Naive thymus-derived CD4-positive, alpha-beta T cell (primary cell): ENCODE measurements at regions not wholly inside any gene's neighbourhood (a gene's known extent, or its start where the extent isn't known, plus 50 kb on each side); places are given as distances from the start of the nearest gene placed in this dataset.

ENCODE experiments used
- ATAC-seq: fragments of 150-1000 bp; cut with Tn5 transposase; 2 replicates; pipeline ENCODE4 v1.10.0; 2021; ENCODE audit warnings: mild to moderate bottlenecking, moderate library complexity
- CTCF ChIA-PET: fragments of 350-600 bp; sonication (Branson Sonifier 250); formaldehyde crosslinking; loops from one replicate; lab custom pipeline; 2021; ENCODE audit warnings: antibody characterized with exemption; lab: Charles Lee
- POLR2A ChIA-PET: fragments of 350-600 bp; sonication (Branson Sonifier 250); formaldehyde crosslinking; loops from one replicate; lab custom pipeline; 2021; ENCODE audit warnings: antibody characterized with exemption, inconsistent platforms; lab: Charles Lee
- DNase-seq, 9 donors: peaks; one replicate each; pipeline versions ENCODE4 v3.0.0 to v3.0.0-alpha.2; 2020 to 2022; ENCODE audit warnings: mixed read lengths in 1 of 9
- H3K27ac ChIP-seq: one replicate; pipeline ENCODE4 v1.7.0; 2013; ENCODE audit warnings: mild to moderate bottlenecking, low read depth, low read length, moderate library complexity
- H3K27me3 ChIP-seq, 2 donors: one replicate each; pipeline ENCODE4 v1.7.0; 2013; ENCODE audit warnings: low read length in 2 of 2, mild to moderate bottlenecking in 2 of 2, moderate library complexity in 2 of 2; ENCODE audit not compliant: control insufficient read depth in 2 of 2, insufficient read depth in 2 of 2
- H3K36me3 ChIP-seq, 3 experiments: 1 replicate in 2 of 3; 2 replicates in 1 of 3; pipeline ENCODE4 v1.7.0; 2013; ENCODE audit warnings: low read length in 3 of 3, mild to moderate bottlenecking in 3 of 3, moderate library complexity in 1 of 3; ENCODE audit not compliant: insufficient read depth in 3 of 3, control insufficient read depth in 2 of 3
- H3K4me1 ChIP-seq, 2 donors: one replicate each; pipeline ENCODE4 v1.7.0; 2013; ENCODE audit warnings: low read length in 2 of 2, mild to moderate bottlenecking in 2 of 2, moderate library complexity in 1 of 2; ENCODE audit not compliant: control insufficient read depth in 2 of 2, insufficient read depth in 2 of 2
- H3K4me3 ChIP-seq: 2 replicates; pipeline ENCODE4 v1.7.0; 2013; ENCODE audit warnings: mild to moderate bottlenecking, low read length
- H3K9me3 ChIP-seq, 3 experiments: 1 replicate in 2 of 3; 2 replicates in 1 of 3; pipeline ENCODE4 v1.7.0; 2013; ENCODE audit warnings: low read length in 3 of 3; ENCODE audit not compliant: control insufficient read depth in 2 of 3
- H3K27ac Mint-ChIP-seq, 9 donors: one replicate each; pipeline ENCODE4 v1.8.0; 2020 to 2022; ENCODE audit warnings: mixed read lengths in 9 of 9, mild to moderate bottlenecking in 8 of 9, moderate library complexity in 5 of 9, inconsistent platforms in 2 of 9
- H3K27me3 Mint-ChIP-seq, 5 donors: one replicate each; pipeline ENCODE4 v1.8.0; 2021 to 2022; ENCODE audit warnings: mixed read lengths in 5 of 5, mild to moderate bottlenecking in 1 of 5
- H3K36me3 Mint-ChIP-seq, 5 donors: one replicate each; pipeline ENCODE4 v1.8.0; 2020 to 2022; ENCODE audit warnings: mixed read lengths in 5 of 5, mild to moderate bottlenecking in 3 of 5, inconsistent platforms in 1 of 5
- H3K4me1 Mint-ChIP-seq, 7 donors: one replicate each; pipeline ENCODE4 v1.8.0; 2020 to 2022; ENCODE audit warnings: mixed read lengths in 7 of 7, mild to moderate bottlenecking in 3 of 7, inconsistent platforms in 1 of 7
- H3K4me3 Mint-ChIP-seq, 10 donors: one replicate each; pipeline ENCODE4 v1.8.0; 2020 to 2022; ENCODE audit warnings: mild to moderate bottlenecking in 10 of 10, mixed read lengths in 10 of 10, moderate library complexity in 6 of 10, inconsistent platforms in 2 of 10
- H3K9me3 Mint-ChIP-seq, 11 donors: one replicate each; pipeline ENCODE4 v1.8.0; 2020 to 2022; ENCODE audit warnings: mixed read lengths in 11 of 11, mild to moderate bottlenecking in 4 of 11, inconsistent platforms in 1 of 11, moderate library complexity in 1 of 11
- intact Hi-C, 2 donors: fragments of 100-400 bp; cut with micrococcal nuclease; formaldehyde crosslinking; loops; one replicate each; pipeline ENCODE4 v1.15.1; 2023

- H3K4me1 ChIP-seq = no peaks in the 10 kb centered on the region
- no peaks in the 10 kb centered on the region for H3K36me3 Mint-ChIP-seq
- no peaks in the 10 kb centered on the region for H3K9me3 ChIP-seq
- H3K4me3 ChIP-seq = no peak overlapping the region
- H3K9me3 Mint-ChIP-seq = peaks cover 0 to 11% (median 4%) of the 10 kb centered on the region in 11 donors
- no peak overlapping the region for H3K27ac ChIP-seq
- no peaks in the 10 kb centered on the region for H3K4me1 Mint-ChIP-seq
- peaks cover 2 to 41% (median 21%) of the 10 kb centered on the region in 5 donors for H3K27me3 Mint-ChIP-seq
- no peaks in the 10 kb centered on the region for H3K27me3 ChIP-seq
- no peak overlapping the region for H3K4me3 Mint-ChIP-seq
- intact Hi-C loops = no loop called here
- H3K27ac Mint-ChIP-seq = no peak overlapping the region
- DNase-seq (no peak), ATAC-seq (no peak)
- no peaks in the 10 kb centered on the region for H3K36me3 ChIP-seq
- CTCF ChIA-PET = no interaction called here
- POLR2A ChIA-PET = no interaction called here
These were observed 472.6 kb upstream of the SULF2 start for GRCh38 chr20:48257833-48258232.

- peaks cover 8 to 26% (median 12%) of the 10 kb centered on the region in 5 donors for H3K27me3 Mint-ChIP-seq
These were observed 462.7 kb upstream of the SULF2 start for GRCh38 chr20:48247961-48248360.

GRCh38 chr20:48246061-48246790 lies 460.9 kb upstream of the SULF2 start:
- ChIA-PET POLR2A (no interaction called here), CTCF (no interaction called here)
- Mint-ChIP-seq H3K27ac (no peak overlapping the region), H3K9me3 (no peaks in the 10 kb centered on the region), H3K27me3 (peaks cover 0 to 18% (median 8%) of the 10 kb centered on the region in 5 donors), H3K36me3 (no peaks in the 10 kb centered on the region), H3K4me1 (no peaks in the 10 kb centered on the region), H3K4me3 (no peak overlapping the region)
- H3K36me3 ChIP-seq = no peaks in the 10 kb centered on the region
- no peak for DNase-seq
- H3K27ac ChIP-seq = no peak overlapping the region
- intact Hi-C loops = no loop called here
- no peak for ATAC-seq
- no peaks in the 10 kb centered on the region for H3K27me3 ChIP-seq
- H3K4me1 ChIP-seq = no peaks in the 10 kb centered on the region
- no peaks in the 10 kb centered on the region for H3K9me3 ChIP-seq
- no peak overlapping the region for H3K4me3 ChIP-seq

More at GRCh38 chr20:48247961-48248360, 462.7 kb upstream of the SULF2 start:
- ChIA-PET CTCF (no interaction called here), POLR2A (no interaction called here)
- intact Hi-C loops = no loop called here
- Mint-ChIP-seq H3K4me3 (no peak overlapping the region), H3K27ac (no peak overlapping the region), H3K4me1 (no peaks in the 10 kb centered on the region), H3K36me3 (no peaks in the 10 kb centered on the region), H3K9me3 (peaks cover 0 to 4% (median 0%) of the 10 kb centered on the region in 11 donors)
- no peak for DNase-seq
- no peak for ATAC-seq
- H3K36me3 ChIP-seq = no peaks in the 10 kb centered on the region
- H3K9me3 ChIP-seq = no peaks in the 10 kb centered on the region
- no peak overlapping the region for H3K4me3 ChIP-seq
- H3K27me3 ChIP-seq = no peaks in the 10 kb centered on the region
- no peak overlapping the region for H3K27ac ChIP-seq
- no peaks in the 10 kb centered on the region for H3K4me1 ChIP-seq

GRCh38 chr20:48242623-48243022 lies 457.3 kb upstream of the SULF2 start:
- ChIA-PET POLR2A (no interaction called here), CTCF (no interaction called here)
- intact Hi-C loops = no loop called here
- Histone ChIP-seq H3K27ac (no peak overlapping the region), H3K4me3 (no peak overlapping the region), H3K4me1 (no peaks in the 10 kb centered on the region), H3K36me3 (no peaks in the 10 kb centered on the region), H3K9me3 (no peaks in the 10 kb centered on the region), H3K27me3 (no peaks in the 10 kb centered on the region)
- Mint-ChIP-seq H3K27me3 (peaks cover 0 to 22% (median 8%) of the 10 kb centered on the region in 5 donors), H3K27ac (no peak overlapping the region), H3K36me3 (no peaks in the 10 kb centered on the region), H3K4me1 (no peaks in the 10 kb centered on the region), H3K9me3 (no peaks in the 10 kb centered on the region), H3K4me3 (no peak overlapping the region)
- ATAC-seq (no peak), DNase-seq (no peak)

GRCh38 chr20:48241482-48241881 lies 456.2 kb upstream of the SULF2 start:
- Histone ChIP-seq H3K9me3 (no peaks in the 10 kb centered on the region), H3K27ac (no peak overlapping the region), H3K4me3 (no peak overlapping the region), H3K36me3 (no peaks in the 10 kb centered on the region), H3K4me1 (no peaks in the 10 kb centered on the region), H3K27me3 (no peaks in the 10 kb centered on the region)
- POLR2A ChIA-PET = no interaction called here
- H3K4me1 Mint-ChIP-seq = no peaks in the 10 kb centered on the region
- H3K36me3 Mint-ChIP-seq = no peaks in the 10 kb centered on the region
- no peak overlapping the region for H3K4me3 Mint-ChIP-seq
- DNase-seq (no peak), ATAC-seq (no peak)
- CTCF ChIA-PET = no interaction called here
- H3K27me3 Mint-ChIP-seq = peaks cover 0 to 24% (median 3%) of the 10 kb centered on the region in 5 donors
- intact Hi-C loops = no loop called here
- H3K27ac Mint-ChIP-seq = no peak overlapping the region
- no peaks in the 10 kb centered on the region for H3K9me3 Mint-ChIP-seq

GRCh38 chr20:48238781-48239180 lies 453.5 kb upstream of the SULF2 start:
- H3K27me3 ChIP-seq = no peaks in the 10 kb centered on the region

GRCh38 chr20:48238326-48238725 lies 453.0 kb upstream of the SULF2 start:
- Mint-ChIP-seq H3K4me1 (no peaks in the 10 kb centered on the region), H3K27ac (no peak overlapping the region)
- intact Hi-C loops = no loop called here

More at GRCh38 chr20:48238781-48239180, 453.5 kb upstream of the SULF2 start:
- intact Hi-C loops = no loop called here
- no peak overlapping the region for H3K27ac Mint-ChIP-seq
- H3K4me3 Mint-ChIP-seq = no peak overlapping the region
- Histone ChIP-seq H3K4me3 (no peak overlapping the region), H3K36me3 (no peaks in the 10 kb centered on the region), H3K4me1 (no peaks in the 10 kb centered on the region), H3K27ac (no peak overlapping the region), H3K9me3 (no peaks in the 10 kb centered on the region)
- H3K27me3 Mint-ChIP-seq = peaks cover 0 to 24% (median 0%) of the 10 kb centered on the region in 5 donors
- CTCF ChIA-PET = no interaction called here
- DNase-seq (no peak), ATAC-seq (no peak)
- H3K9me3 Mint-ChIP-seq = no peaks in the 10 kb centered on the region
- POLR2A ChIA-PET = no interaction called here
- no peaks in the 10 kb centered on the region for H3K36me3 Mint-ChIP-seq
- no peaks in the 10 kb centered on the region for H3K4me1 Mint-ChIP-seq

More at GRCh38 chr20:48238326-48238725, 453.0 kb upstream of the SULF2 start:
- ChIA-PET CTCF (no interaction called here), POLR2A (no interaction called here)
- Mint-ChIP-seq H3K4me3 (no peak overlapping the region), H3K9me3 (no peaks in the 10 kb centered on the region), H3K36me3 (no peaks in the 10 kb centered on the region), H3K27me3 (peaks cover 0 to 24% (median 0%) of the 10 kb centered on the region in 5 donors)
- H3K27me3 ChIP-seq = no peaks in the 10 kb centered on the region
- H3K4me3 ChIP-seq = no peak overlapping the region
- H3K4me1 ChIP-seq = no peaks in the 10 kb centered on the region
- H3K9me3 ChIP-seq = no peaks in the 10 kb centered on the region
- DNase-seq = no peak
- ATAC-seq = no peak
- no peaks in the 10 kb centered on the region for H3K36me3 ChIP-seq
- no peak overlapping the region for H3K27ac ChIP-seq
